Left ventricle myocardium inferior (tissue), 1 donor: ENCODE measurements at regions not wholly inside any gene's neighbourhood (a gene's known extent, or its start where the extent isn't known, plus 50 kb on each side); places are given as distances from the start of the nearest gene placed in this dataset.

Experiments used
- DNase-seq: peaks from one replicate; pipeline ENCODE4 v3.0.0-alpha.2; 2020
- H3K27ac ChIP-seq: fragments of 200-600 bp; replicated peaks from 2 replicates; pipeline ENCODE4 v1.8.0; 2021
- H3K27me3 ChIP-seq: fragments of 200-600 bp; 2 replicates; pipeline ENCODE4 v1.8.0; 2021; ENCODE audit warnings: low read depth
- H3K36me3 ChIP-seq: fragments of 200-600 bp; 2 replicates; pipeline ENCODE4 v1.8.0; 2021
- H3K4me1 ChIP-seq: fragments of 200-600 bp; 2 replicates; pipeline ENCODE4 v1.8.0; 2021
- H3K4me3 ChIP-seq: fragments of 200-600 bp; 2 replicates; pipeline ENCODE4 v1.8.0; 2021; ENCODE audit warnings: mild to moderate bottlenecking, moderate library complexity
- H3K9me3 ChIP-seq: fragments of 200-600 bp; replicated peaks from 2 replicates; pipeline ENCODE4 v1.8.0; 2021
- CTCF ChIP-seq: fragments of 200-600 bp; IDR thresholded peaks from 2 replicates; pipeline ENCODE4 v1.8.0; 2021; ENCODE audit warnings: antibody characterized with exemption, mild to moderate bottlenecking, borderline replicate concordance
- intact Hi-C: fragments of 100-400 bp; cut with micrococcal nuclease; formaldehyde crosslinking; loops from one replicate; pipeline ENCODE4 v1.11.0; 2022
- donor health status: DM: no; HTN: yes; CAD: no; lungs with severe emphysema.

DNA sequence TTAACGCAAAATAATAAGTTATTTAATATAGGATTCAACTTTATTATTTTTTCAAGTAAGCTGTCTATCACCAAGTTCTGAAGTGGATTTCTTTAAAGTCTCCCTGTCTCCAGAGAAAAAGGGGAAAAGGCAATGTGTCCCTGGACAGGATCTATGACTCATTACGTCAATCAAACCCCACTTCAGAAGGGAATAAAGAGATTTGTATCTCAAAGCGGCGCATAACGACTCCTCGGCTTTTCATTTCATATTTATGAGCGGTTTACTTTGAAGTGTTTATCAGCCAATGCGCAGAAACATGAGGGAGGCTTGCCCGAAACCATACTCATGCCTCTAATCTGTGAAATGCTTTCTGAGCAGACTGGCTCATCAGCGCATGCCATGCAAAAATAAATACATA, 938.6 kb upstream of the WWC1 start:
- no peaks in the 10 kb centered on the region for H3K27me3 ChIP-seq
- H3K4me3 ChIP-seq: no peak overlapping the region
- DNase-seq: no peak
- no peak for TF ChIP-seq CTCF
- no peak overlapping the region for H3K27ac ChIP-seq
- no peaks in the 10 kb centered on the region for H3K9me3 ChIP-seq
- H3K4me1 ChIP-seq: no peaks in the 10 kb centered on the region
- no peaks in the 10 kb centered on the region for H3K36me3 ChIP-seq
- intact Hi-C loops: no loop called here

DNA sequence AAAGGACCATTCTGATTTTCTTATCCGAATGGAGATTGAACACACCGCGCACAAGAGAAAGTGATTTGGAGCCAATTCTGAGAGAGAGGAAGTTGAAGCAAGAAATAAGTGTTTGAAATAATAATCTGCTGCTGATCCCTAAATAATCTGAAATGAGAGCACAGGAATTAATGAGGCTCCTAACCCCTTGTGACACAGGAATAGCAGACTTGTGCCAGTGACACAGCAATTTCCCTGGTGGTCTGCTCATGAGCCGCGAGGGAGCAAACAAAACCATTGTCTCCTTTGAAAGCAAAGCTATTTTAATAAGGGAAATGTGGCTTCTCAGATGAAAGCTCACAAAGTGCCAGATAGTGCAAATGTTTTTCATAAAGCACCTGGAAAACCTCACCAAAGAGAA, 936.1 kb upstream of the WWC1 start:
- Histone ChIP-seq H3K4me3 (no peak overlapping the region), H3K27ac (no peak overlapping the region), H3K4me1 (no peaks in the 10 kb centered on the region), H3K36me3 (no peaks in the 10 kb centered on the region), H3K27me3 (no peaks in the 10 kb centered on the region), H3K9me3 (no peaks in the 10 kb centered on the region)
- intact Hi-C loops: no loop called here
- TF ChIP-seq CTCF: no peak
- DNase-seq: no peak

DNA sequence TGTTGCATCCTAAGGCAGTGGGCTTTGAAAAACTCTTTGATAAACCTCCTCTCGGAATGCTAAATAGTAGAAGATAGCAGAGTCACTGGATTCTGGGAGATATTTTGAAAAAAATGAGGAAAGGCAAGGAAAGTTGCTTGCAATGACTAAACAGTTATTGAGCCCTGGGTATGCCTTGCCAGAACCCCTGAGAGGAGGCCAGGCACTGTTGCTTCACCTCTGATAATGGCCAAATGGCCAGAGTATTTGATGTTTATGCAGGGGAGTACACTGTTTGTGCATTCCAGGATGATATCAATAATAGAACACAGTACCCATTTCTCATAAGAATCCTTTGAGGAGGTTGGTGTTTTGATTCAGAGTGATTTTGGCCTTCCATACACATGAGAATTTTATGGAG, 935.1 kb upstream of the WWC1 start:
- H3K4me3 ChIP-seq: no peak overlapping the region
- no peaks in the 10 kb centered on the region for H3K4me1 ChIP-seq
- DNase-seq: no peak
- no peaks in the 10 kb centered on the region for H3K36me3 ChIP-seq
- no peak overlapping the region for H3K27ac ChIP-seq
- TF ChIP-seq CTCF: no peak
- H3K27me3 ChIP-seq: no peaks in the 10 kb centered on the region
- intact Hi-C loops: no loop called here
- no peaks in the 10 kb centered on the region for H3K9me3 ChIP-seq

- no peak for DNase-seq
- Histone ChIP-seq H3K4me1 (no peaks in the 10 kb centered on the region), H3K27me3 (no peaks in the 10 kb centered on the region), H3K4me3 (no peak overlapping the region), H3K27ac (no peak overlapping the region), H3K9me3 (peaks cover 4% of the 10 kb centered on the region), H3K36me3 (no peaks in the 10 kb centered on the region)
- intact Hi-C loops: no loop called here
- no peak for TF ChIP-seq CTCF
These were observed 932.5 kb upstream of the WWC1 start for GRCh38 chr5:167358868-167359492.

GRCh38 chr5:167361795-167362194, 929.6 kb upstream of the WWC1 start:
- no peak for DNase-seq
- Histone ChIP-seq H3K36me3 (no peaks in the 10 kb centered on the region), H3K27me3 (no peaks in the 10 kb centered on the region), H3K4me3 (no peak overlapping the region), H3K27ac (no peak overlapping the region), H3K4me1 (no peaks in the 10 kb centered on the region), H3K9me3 (peaks cover 12% of the 10 kb centered on the region)
- intact Hi-C loops: no loop called here
- TF ChIP-seq CTCF: no peak

GRCh38 chr5:167363065-167363464, 928.4 kb upstream of the WWC1 start:
- no peaks in the 10 kb centered on the region for H3K36me3 ChIP-seq
- H3K9me3 ChIP-seq: peaks cover 12% of the 10 kb centered on the region
- no peaks in the 10 kb centered on the region for H3K27me3 ChIP-seq
- no peak for DNase-seq
- no peaks in the 10 kb centered on the region for H3K4me1 ChIP-seq
- intact Hi-C loops: no loop called here
- TF ChIP-seq CTCF: no peak
- H3K27ac ChIP-seq: no peak overlapping the region
- no peak overlapping the region for H3K4me3 ChIP-seq
